Upper lobe of right lung (tissue), 1 donor: ENCODE measurements at regions not wholly inside any gene's neighbourhood (a gene's known extent, or its start where the extent isn't known, plus 50 kb on each side); places are given as distances from the start of the nearest gene placed in this dataset.

Source experiments
- ATAC-seq: fragments of 200-7000 bp; cut with Tn5 transposase; one replicate; pipeline ENCODE4 v1.9.1; 2020; ENCODE audit warnings: mild to moderate bottlenecking, moderate library complexity
- DNase-seq: peaks from one replicate; pipeline ENCODE4 v3.0.0-alpha.2; 2020
- H3K27ac ChIP-seq: fragments of 200-600 bp; one replicate; pipeline ENCODE4 v1.8.0; 2022
- H3K27me3 ChIP-seq: fragments of 200-600 bp; one replicate; pipeline ENCODE4 v1.8.0; 2022; ENCODE audit warnings: mild to moderate bottlenecking
- H3K36me3 ChIP-seq: fragments of 200-600 bp; one replicate; pipeline ENCODE4 v1.8.0; 2022
- H3K4me1 ChIP-seq: fragments of 200-600 bp; one replicate; pipeline ENCODE4 v1.8.0; 2022
- H3K4me3 ChIP-seq: fragments of 200-600 bp; one replicate; pipeline ENCODE4 v1.8.0; 2022; ENCODE audit warnings: mild to moderate bottlenecking
- H3K9me3 ChIP-seq: fragments of 200-600 bp; one replicate; pipeline ENCODE4 v1.8.0; 2022
- intact Hi-C: fragments of 100-400 bp; cut with DNase I; formaldehyde crosslinking; loops from one replicate; pipeline ENCODE4 v1.11.0; 2022
- TF ChIP-seq, protein P1 (sequence below): fragments of 200-600 bp; IDR thresholded peaks from one replicate; pipeline ENCODE4 v1.8.0; 2022; ENCODE audit warnings: antibody characterized with exemption
- donor health status: DM: no; HTN: yes; CAD: no; lungs with severe emphysema.

DNA sequence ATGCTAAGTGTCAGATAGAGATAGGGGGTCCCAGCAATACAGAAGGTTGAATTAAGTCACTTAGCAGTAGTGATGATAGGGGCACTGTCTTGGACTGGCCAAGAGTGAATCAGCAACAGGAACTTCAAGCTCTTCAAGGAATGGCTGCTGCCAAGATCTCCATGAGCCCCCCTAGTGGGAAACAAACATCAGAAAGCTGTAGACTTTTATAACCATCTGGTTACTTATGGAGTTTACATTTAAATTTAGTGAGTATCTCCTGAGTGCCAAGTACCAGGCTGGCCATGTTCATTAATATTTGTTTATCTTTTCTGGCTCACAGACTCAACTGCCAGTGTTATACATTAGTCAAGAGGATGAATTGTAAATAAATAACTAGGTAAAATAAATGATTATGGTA is 327.3 kb downstream of the TTLL7 start:
- TF ChIP-seq, protein P1, sequence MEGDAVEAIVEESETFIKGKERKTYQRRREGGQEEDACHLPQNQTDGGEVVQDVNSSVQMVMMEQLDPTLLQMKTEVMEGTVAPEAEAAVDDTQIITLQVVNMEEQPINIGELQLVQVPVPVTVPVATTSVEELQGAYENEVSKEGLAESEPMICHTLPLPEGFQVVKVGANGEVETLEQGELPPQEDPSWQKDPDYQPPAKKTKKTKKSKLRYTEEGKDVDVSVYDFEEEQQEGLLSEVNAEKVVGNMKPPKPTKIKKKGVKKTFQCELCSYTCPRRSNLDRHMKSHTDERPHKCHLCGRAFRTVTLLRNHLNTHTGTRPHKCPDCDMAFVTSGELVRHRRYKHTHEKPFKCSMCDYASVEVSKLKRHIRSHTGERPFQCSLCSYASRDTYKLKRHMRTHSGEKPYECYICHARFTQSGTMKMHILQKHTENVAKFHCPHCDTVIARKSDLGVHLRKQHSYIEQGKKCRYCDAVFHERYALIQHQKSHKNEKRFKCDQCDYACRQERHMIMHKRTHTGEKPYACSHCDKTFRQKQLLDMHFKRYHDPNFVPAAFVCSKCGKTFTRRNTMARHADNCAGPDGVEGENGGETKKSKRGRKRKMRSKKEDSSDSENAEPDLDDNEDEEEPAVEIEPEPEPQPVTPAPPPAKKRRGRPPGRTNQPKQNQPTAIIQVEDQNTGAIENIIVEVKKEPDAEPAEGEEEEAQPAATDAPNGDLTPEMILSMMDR: no peak
- Histone ChIP-seq H3K27me3 (no peaks in the 10 kb centered on the region), H3K4me3 (no peak overlapping the region), H3K36me3 (no peaks in the 10 kb centered on the region), H3K9me3 (no peaks in the 10 kb centered on the region), H3K27ac (no peak overlapping the region), H3K4me1 (no peaks in the 10 kb centered on the region)
- no peak for ATAC-seq
- no peak for DNase-seq
- intact Hi-C loops: no loop called here

DNA sequence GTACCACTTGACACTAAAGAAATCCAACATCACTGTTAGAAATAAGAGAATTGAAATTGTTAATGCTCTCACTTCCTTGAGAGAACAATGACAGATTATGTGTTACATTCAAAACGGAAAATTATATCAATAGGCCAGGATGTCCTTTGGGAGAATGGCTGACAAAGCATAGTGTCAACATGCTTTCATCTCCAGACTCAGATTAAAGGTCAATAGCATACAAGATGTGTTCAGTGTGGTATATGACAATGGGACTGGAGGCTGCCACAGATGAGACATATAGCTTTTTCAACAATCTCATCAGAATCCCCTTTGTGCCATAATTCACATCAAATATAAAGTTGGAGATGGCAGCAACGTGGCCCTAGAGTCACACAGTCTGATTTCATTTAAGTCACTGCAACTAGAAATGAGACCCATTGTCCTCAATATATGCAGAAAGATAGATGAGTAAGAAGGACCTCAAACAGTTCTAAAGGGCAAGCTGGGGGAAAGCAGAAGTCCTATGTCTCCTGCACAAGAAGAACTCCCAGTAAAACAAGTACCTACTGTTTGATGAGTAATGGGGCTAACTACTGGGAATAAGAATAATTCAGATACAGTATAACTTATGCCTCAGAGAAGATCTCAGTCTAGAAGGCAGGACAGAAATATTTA is 327.9 kb downstream of the TTLL7 start:
- ATAC-seq (no peak), DNase-seq (no peak)
- TF ChIP-seq, protein P1: no peak
- no peak overlapping the region for H3K4me3 ChIP-seq
- no peak overlapping the region for H3K27ac ChIP-seq
- H3K9me3 ChIP-seq: no peaks in the 10 kb centered on the region
- intact Hi-C loops: no loop called here
- no peaks in the 10 kb centered on the region for H3K4me1 ChIP-seq
- no peaks in the 10 kb centered on the region for H3K27me3 ChIP-seq
- H3K36me3 ChIP-seq: no peaks in the 10 kb centered on the region

DNA sequence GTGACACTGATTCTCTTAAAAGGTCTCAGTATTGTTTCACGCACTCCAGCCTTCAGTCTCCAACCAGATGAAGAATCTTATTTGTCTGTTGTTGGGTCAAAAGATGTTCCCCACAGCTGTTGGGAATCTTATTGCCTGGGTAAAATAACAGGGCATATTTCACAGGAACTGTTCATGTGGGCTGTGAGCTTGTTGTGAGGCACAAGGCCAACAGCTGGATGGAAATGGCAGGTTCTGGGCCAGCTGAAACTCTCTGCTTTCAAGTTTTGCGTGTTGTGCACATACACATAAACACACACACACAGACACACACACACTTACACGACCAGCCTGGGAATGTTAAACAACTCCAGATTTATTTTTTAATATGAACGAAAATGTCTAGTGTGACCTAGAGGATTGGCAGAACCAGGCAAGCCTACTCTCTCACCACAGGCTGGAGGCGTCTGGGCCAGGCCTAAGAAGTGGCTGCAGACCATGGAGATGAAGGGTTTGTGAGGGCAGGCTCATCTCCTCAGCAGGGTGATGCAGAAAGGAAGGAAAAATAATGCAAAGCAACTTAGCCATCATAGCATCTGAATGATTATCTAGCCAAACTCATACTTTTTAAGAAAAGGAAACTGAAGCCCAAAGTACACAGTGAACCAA is 357.0 kb downstream of the TTLL7 start:
- TF ChIP-seq, protein P1: no peak
- H3K9me3 ChIP-seq: no peaks in the 10 kb centered on the region
- no peaks in the 10 kb centered on the region for H3K4me1 ChIP-seq
- no peaks in the 10 kb centered on the region for H3K27me3 ChIP-seq
- intact Hi-C loops: no loop called here
- ATAC-seq (peak; percentile 14), DNase-seq (no peak)
- H3K36me3 ChIP-seq: no peaks in the 10 kb centered on the region
- H3K27ac ChIP-seq: peak overlapping the region; percentile 33
- H3K4me3 ChIP-seq: no peak overlapping the region

DNA sequence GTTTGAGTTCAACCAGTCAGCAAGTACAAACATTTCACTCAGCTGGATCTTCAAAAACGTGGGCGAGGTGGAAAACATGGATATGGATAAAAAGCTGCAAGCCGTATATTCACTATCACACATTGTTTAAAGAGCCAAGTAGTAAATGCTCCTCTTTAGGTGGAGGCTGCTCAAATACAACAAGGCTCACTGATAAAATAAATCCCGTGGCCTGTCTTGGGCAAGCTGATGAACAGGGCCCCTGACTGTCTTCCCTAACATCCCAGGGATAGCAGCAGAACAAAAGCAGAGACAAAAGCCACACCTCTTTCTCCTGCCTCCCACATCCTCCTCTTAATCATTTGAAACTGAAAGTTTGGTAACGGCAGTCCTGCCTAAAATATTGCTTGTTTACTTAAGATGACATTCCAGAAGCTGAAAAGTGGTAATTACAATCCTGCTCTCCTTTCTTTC is 357.7 kb downstream of the TTLL7 start:
- Histone ChIP-seq H3K27me3 (no peaks in the 10 kb centered on the region), H3K27ac (peak overlapping the region; percentile 33), H3K36me3 (no peaks in the 10 kb centered on the region), H3K9me3 (no peaks in the 10 kb centered on the region), H3K4me1 (no peaks in the 10 kb centered on the region), H3K4me3 (peak overlapping the region; percentile 9)
- intact Hi-C loops: no loop called here
- no peak for DNase-seq
- ATAC-seq: no peak
- TF ChIP-seq, protein P1: no peak

DNA sequence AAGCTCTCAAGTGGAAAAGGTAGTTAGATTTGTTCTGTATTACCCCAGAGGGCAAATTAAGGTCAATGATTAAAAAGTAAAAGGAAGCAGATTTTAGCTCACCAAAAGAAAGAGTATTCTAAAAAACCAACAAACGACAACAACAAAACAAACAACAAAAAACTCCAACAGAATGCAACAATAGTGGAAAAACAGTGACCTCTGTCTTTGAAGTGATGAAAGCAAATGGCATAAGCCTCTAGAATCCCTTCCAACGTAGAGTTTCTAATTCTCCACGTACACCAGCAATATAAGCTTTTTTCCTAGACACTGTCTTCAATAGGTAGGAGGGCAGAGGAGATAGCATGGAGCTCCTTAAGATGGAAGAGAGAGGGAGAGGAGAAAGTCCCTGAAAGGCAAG is 359.1 kb downstream of the TTLL7 start:
- H3K27ac ChIP-seq: no peak overlapping the region
- DNase-seq: no peak
- no peaks in the 10 kb centered on the region for H3K9me3 ChIP-seq
- TF ChIP-seq, protein P1: no peak
- no peaks in the 10 kb centered on the region for H3K36me3 ChIP-seq
- no peaks in the 10 kb centered on the region for H3K4me1 ChIP-seq
- no peaks in the 10 kb centered on the region for H3K27me3 ChIP-seq
- intact Hi-C loops: no loop called here
- H3K4me3 ChIP-seq: no peak overlapping the region
- no peak for ATAC-seq
